ENCODE measurements at regions not wholly inside any gene's neighbourhood (a gene's known extent, or its start where the extent isn't known, plus 50 kb on each side); places are given as distances from the start of the nearest gene placed in this dataset.

DNA sequence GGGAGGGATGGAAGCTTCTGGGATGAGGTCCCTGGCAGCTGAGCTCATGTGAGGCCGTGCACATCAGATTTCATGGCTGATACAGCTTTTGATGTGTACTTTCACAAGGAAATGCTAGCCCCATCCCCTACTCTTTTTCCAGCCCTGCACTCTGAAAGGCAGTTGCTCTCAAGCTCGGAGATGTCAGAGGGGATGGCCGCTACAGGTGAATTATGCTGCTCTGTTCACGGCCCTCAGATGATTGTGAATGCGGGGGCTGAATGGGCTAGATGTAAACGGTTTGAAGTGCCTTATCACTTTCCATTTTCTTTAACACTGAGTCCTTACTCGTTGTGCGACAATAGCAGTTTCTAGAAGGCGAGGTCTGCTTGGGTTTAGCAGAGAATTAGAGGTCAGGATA lies 88.0 kb upstream of the RASGRF1 start:
- TF ChIP-seq MYC (IDR thresholded peaks at IDR 0.05; ENCODE audit: low read depth, low read length): no peak
- TF ChIP-seq, protein P1, sequence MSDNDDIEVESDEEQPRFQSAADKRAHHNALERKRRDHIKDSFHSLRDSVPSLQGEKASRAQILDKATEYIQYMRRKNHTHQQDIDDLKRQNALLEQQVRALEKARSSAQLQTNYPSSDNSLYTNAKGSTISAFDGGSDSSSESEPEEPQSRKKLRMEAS (IDR thresholded peaks at IDR 0.05; ENCODE audit: low read depth, low read length): no peak
- TF ChIP-seq, protein P2, sequence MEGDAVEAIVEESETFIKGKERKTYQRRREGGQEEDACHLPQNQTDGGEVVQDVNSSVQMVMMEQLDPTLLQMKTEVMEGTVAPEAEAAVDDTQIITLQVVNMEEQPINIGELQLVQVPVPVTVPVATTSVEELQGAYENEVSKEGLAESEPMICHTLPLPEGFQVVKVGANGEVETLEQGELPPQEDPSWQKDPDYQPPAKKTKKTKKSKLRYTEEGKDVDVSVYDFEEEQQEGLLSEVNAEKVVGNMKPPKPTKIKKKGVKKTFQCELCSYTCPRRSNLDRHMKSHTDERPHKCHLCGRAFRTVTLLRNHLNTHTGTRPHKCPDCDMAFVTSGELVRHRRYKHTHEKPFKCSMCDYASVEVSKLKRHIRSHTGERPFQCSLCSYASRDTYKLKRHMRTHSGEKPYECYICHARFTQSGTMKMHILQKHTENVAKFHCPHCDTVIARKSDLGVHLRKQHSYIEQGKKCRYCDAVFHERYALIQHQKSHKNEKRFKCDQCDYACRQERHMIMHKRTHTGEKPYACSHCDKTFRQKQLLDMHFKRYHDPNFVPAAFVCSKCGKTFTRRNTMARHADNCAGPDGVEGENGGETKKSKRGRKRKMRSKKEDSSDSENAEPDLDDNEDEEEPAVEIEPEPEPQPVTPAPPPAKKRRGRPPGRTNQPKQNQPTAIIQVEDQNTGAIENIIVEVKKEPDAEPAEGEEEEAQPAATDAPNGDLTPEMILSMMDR (IDR thresholded peaks at IDR 0.05; ENCODE audit: low read depth, low read length): no peak
- no peak for TF ChIP-seq POLR2A (IDR thresholded peaks at IDR 0.05; ENCODE audit: extremely low read depth, insufficient read length)
- no peak overlapping the region for H3K4me3 ChIP-seq (ENCODE audit: low read depth, low read length)
- no peak for DNase-seq (ENCODE audit: low read depth)

DNA sequence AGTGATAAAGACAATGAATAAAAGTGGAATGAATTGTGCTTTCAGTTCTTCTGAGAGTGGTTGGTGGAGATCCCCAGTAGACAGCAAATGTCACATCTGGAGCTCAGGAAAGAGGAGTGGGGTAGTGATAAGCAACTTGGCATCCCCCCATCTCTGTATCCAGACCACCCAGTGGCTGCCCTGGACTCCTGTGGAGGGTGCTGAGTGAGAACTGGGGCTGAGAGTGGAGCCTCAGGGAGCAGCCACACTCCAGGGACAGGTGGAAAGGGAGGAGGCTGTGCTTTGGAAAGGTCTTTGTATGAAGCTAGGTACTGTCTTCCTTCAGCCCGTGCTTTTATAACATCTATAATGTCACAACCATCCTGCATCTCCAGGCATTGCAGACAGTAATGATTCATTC lies 85.6 kb upstream of the RASGRF1 start:
- no peak overlapping the region for H3K4me3 ChIP-seq (ENCODE audit: low read depth, low read length)
- no peak for DNase-seq (ENCODE audit: low read depth)
- no peak for TF ChIP-seq POLR2A (IDR thresholded peaks at IDR 0.05; ENCODE audit: extremely low read depth, insufficient read length)
- no peak for TF ChIP-seq MYC (IDR thresholded peaks at IDR 0.05; ENCODE audit: low read depth, low read length)
- TF ChIP-seq, protein P2 (IDR thresholded peaks at IDR 0.05; ENCODE audit: low read depth, low read length): no peak
- TF ChIP-seq, protein P1 (IDR thresholded peaks at IDR 0.05; ENCODE audit: low read depth, low read length): no peak

DNA sequence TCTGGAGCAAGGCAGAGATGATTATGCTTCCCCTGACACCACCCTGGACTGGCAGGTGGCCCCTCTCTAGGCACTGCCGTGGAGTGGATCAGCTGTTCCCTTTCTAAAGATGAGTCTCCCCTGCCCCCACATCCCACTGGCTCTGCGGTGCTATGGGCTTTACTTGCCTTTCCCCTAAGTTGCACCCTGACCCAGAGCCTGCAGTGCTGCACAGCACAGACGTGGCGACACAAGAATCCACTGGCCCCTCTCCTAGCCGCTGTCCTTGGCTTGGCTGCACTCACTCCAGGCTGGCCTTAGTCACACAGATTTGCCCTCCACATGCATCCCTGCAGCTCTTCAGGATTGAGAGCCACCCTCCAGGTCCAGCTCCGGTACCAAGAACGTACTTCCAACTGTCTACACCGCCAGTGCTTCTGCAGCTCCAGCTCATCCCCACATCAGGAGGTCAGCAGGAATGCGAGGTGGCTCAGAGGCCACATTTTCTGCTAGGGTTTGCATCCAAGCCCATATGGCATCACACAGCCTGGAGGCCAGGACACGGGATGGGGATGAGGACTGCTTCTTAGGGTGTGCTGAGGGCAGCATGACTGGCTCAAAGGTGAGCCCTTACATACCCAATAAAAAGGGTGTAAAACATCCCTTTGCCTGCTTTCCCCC lies 82.4 kb upstream of the RASGRF1 start:
- no peak for DNase-seq (ENCODE audit: low read depth)
- H3K4me3 ChIP-seq (ENCODE audit: low read depth, low read length): no peak overlapping the region
- TF ChIP-seq POLR2A (IDR thresholded peaks at IDR 0.05; ENCODE audit: extremely low read depth, insufficient read length): no peak
- TF ChIP-seq MYC (IDR thresholded peaks at IDR 0.05; ENCODE audit: low read depth, low read length): no peak

DNA sequence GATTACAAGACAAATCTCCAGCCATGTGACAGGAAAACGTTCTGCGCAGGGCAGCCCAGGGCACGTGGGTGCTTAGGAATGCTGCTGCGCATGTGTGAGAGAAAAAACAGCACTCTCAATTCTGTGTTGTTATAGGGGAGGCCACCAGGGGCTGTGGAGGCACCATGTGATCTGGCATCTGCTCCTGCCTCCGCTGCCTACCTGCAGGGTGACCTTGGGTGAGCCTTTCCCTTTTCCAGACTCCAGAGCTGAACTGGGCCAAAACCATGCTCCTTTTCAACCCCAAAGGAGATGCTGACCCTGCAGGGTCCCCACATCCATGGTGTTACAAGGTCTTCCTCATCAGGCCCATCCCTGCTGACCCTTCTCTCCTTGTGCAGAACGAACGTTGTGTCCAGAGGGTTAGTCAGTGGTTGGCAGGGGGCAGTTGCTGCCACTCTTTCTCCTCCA lies 81.5 kb upstream of the RASGRF1 start:
- TF ChIP-seq POLR2A (IDR thresholded peaks at IDR 0.05; ENCODE audit: extremely low read depth, insufficient read length): no peak
- no peak for TF ChIP-seq MYC (IDR thresholded peaks at IDR 0.05; ENCODE audit: low read depth, low read length)
- TF ChIP-seq, protein P2 (IDR thresholded peaks at IDR 0.05; ENCODE audit: low read depth, low read length): no peak
- TF ChIP-seq, protein P1 (IDR thresholded peaks at IDR 0.05; ENCODE audit: low read depth, low read length): no peak
- no peak for DNase-seq (ENCODE audit: low read depth)
- H3K4me3 ChIP-seq (ENCODE audit: low read depth, low read length): no peak overlapping the region

DNA sequence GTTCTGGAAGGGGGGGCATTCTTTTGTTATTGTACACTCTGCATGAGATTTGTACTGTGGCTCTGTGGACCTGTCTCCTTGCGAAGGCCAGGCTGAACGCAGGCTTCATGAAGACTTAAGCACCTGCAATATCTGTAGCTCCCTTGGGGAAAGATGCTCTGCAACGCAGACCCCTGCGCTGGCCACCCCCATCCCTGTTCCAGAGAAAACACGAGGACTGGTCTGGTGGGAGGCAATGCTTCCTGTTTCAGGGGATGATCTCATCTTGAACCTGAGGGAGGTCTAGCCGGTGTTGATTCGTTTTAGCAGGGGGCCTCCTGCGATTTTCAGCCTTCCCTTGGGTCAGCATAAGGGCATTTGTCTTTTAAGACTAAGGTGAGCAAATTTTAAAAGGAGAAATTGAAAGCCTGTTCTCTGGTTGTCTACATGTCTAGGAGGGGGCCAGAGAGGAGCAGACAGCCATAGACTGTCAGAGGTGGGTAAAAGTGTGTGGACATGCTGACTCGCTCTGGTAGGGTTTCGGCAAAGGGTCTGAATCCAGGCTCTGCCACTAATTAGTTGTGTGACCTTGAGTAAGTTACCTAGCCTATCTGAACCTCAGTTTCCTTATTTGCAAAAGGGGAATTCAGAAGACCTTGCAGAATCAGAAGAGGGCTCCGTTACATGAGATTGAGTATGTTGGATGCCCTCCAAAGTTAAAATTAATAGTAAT lies 80.9 kb upstream of the RASGRF1 start:
- TF ChIP-seq POLR2A (IDR thresholded peaks at IDR 0.05; ENCODE audit: extremely low read depth, insufficient read length) (no peak), MYC (IDR thresholded peaks at IDR 0.05; ENCODE audit: low read depth, low read length) (no peak)
- TF ChIP-seq, protein P1 (IDR thresholded peaks at IDR 0.05; ENCODE audit: low read depth, low read length): no peak
- TF ChIP-seq, protein P2 (IDR thresholded peaks at IDR 0.05; ENCODE audit: low read depth, low read length): no peak
- H3K4me3 ChIP-seq (ENCODE audit: low read depth, low read length): no peak overlapping the region
- DNase-seq (ENCODE audit: low read depth): no peak

DNA sequence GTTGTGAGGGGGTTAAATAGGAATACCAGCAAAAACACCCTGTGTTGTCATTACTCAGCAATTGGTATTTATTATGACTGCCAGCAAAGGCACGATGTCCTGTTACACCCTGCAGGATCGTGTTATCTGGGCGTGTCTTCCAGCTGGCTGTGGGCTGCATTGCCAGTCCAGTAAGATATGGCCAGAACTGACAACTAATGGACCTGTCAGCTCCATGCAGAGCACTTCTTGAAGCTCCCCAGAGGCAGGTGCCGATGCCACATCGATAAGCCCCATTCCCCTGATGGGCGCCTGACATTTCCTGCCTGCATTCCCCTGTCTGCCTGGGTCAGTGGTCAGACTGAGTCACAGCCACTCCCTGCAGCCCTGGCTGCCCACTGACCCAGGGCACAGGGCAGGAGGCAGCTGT lies 79.7 kb upstream of the RASGRF1 start:
- no peak for DNase-seq (ENCODE audit: low read depth)
- no peak overlapping the region for H3K4me3 ChIP-seq (ENCODE audit: low read depth, low read length)
- no peak for TF ChIP-seq POLR2A (IDR thresholded peaks at IDR 0.05; ENCODE audit: extremely low read depth, insufficient read length)
- TF ChIP-seq, protein P2 (IDR thresholded peaks at IDR 0.05; ENCODE audit: low read depth, low read length): no peak
- no peak for TF ChIP-seq MYC (IDR thresholded peaks at IDR 0.05; ENCODE audit: low read depth, low read length)
- TF ChIP-seq, protein P1 (IDR thresholded peaks at IDR 0.05; ENCODE audit: low read depth, low read length): no peak

Measured in NB4 (cell line).